Gastroesophageal sphincter (tissue), 3 donors: ENCODE measurements at regions not wholly inside any gene's neighbourhood (a gene's known extent, or its start where the extent isn't known, plus 50 kb on each side); places are given as distances from the start of the nearest gene placed in this dataset.

Experiments
- CTCF ChIP-seq, 4 experiments: fragments of 200-600 bp in 2 of 4; fragments of 450-650 bp in 2 of 4; sonication (generic) in 1 of 4; IDR thresholded peaks; one replicate each; pipeline ENCODE4 v1.5.1; 2017 to 2019; ENCODE audit warnings: antibody characterized with exemption in 4 of 4, mild to moderate bottlenecking in 2 of 4, moderate library complexity in 2 of 4
- EP300 ChIP-seq: sonication (generic); formaldehyde crosslinking; IDR thresholded peaks from one replicate; pipeline ENCODE4 v1.6.1; 2017; ENCODE audit warnings: antibody characterized with exemption, mild to moderate bottlenecking
- POLR2A ChIP-seq, 2 donors: fragments of 450-650 bp; IDR thresholded peaks; one replicate each; pipeline ENCODE4 v1.6.1; 2017; ENCODE audit warnings: antibody characterized with exemption in 2 of 2, mild to moderate bottlenecking in 2 of 2, moderate library complexity in 1 of 2
- POLR2AphosphoS5 ChIP-seq: sonication (generic); formaldehyde crosslinking; IDR thresholded peaks from one replicate; pipeline ENCODE4 v1.6.1; 2017; ENCODE audit warnings: antibody characterized with exemption

- TF ChIP-seq CTCF (IDR thresholded peaks at IDR 0.05) = no peak
- TF ChIP-seq POLR2AphosphoS5 = no peak
- no peak for TF ChIP-seq POLR2A (IDR thresholded peaks at IDR 0.05)
- no peak for TF ChIP-seq EP300
These were observed 133.4 kb downstream of the MRPL36 start for GRCh38 chr5:1666221-1666620.
